OCI-LY7 (cell line): ENCODE measurements at regions not wholly inside any gene's neighbourhood (a gene's known extent, or its start where the extent isn't known, plus 50 kb on each side); places are given as distances from the start of the nearest gene placed in this dataset.

ENCODE experiments used
- BruUV-seq: library from RNA; stranded (reverse); fragments of 400-500 nt; replicated peaks from 2 replicates; lab custom pipeline; 2021; lab: Mats Ljungman, UMichigan
- CTCF ChIA-PET: fragments of 300-600 bp; sonication (Branson Sonifier 250); formaldehyde crosslinking; loops from one replicate; lab custom pipeline; 2022; ENCODE audit warnings: antibody characterized with exemption; ENCODE audit not compliant: unreplicated experiment; lab: Charles Lee
- POLR2A ChIA-PET: fragments of 300-600 bp; sonication (Branson Sonifier 250); formaldehyde crosslinking; loops from one replicate; lab custom pipeline; 2022; ENCODE audit warnings: antibody characterized with exemption; lab: Charles Lee
- DNase-seq: peaks from one replicate; pipeline ENCODE4 v3.0.0-alpha.2; 2015; ENCODE audit warnings: low spot score
- H2AFZ ChIP-seq: fragments of 200-600 bp; sonication (generic), shearing (Covaris generic); 2 replicates; pipeline ENCODE4 v1.6.1; 2014; ENCODE audit warnings: mild to moderate bottlenecking, antibody characterized with exemption, low read length, moderate library complexity
- H3K27ac ChIP-seq: fragments of 200-600 bp; sonication (generic); 2 replicates; pipeline ENCODE4 v1.5.1; 2014; ENCODE audit warnings: mixed run types, low read depth, mild to moderate bottlenecking, moderate library complexity, low read length, inconsistent platforms; ENCODE audit not compliant: poor library complexity, severe bottlenecking
- H3K36me3 ChIP-seq: fragments of 200-600 bp; sonication (generic); 2 replicates; pipeline ENCODE4 v1.6.1; 2014; ENCODE audit warnings: mild to moderate bottlenecking, antibody characterized with exemption, low read length, moderate library complexity, mixed read lengths; ENCODE audit not compliant: insufficient read depth
- H3K4me1 ChIP-seq: fragments of 200-600 bp; sonication (generic); 2 replicates; pipeline ENCODE4 v1.5.1; 2014; ENCODE audit warnings: mild to moderate bottlenecking, low read length; ENCODE audit not compliant: insufficient read depth, poor library complexity, severe bottlenecking
- H3K4me2 ChIP-seq: fragments of 200-600 bp; sonication (generic); 2 replicates; pipeline ENCODE4 v1.6.1; 2014; ENCODE audit warnings: mild to moderate bottlenecking, low read length
- H3K4me3 ChIP-seq: fragments of 200-600 bp; sonication (generic); 2 replicates; pipeline ENCODE4 v1.5.1; 2014; ENCODE audit warnings: mild to moderate bottlenecking, low read depth, low read length; ENCODE audit not compliant: poor library complexity, severe bottlenecking
- H3K79me2 ChIP-seq: fragments of 200-600 bp; sonication (generic); 2 replicates; pipeline ENCODE4 v1.6.1; 2016; ENCODE audit warnings: low read depth, mild to moderate bottlenecking, low read length, moderate library complexity, mixed read lengths; ENCODE audit not compliant: insufficient read depth
- H3K9me2 ChIP-seq: fragments of 200-600 bp; sonication (generic); 2 replicates; pipeline ENCODE4 v1.6.1; 2016; ENCODE audit warnings: mild to moderate bottlenecking, low read length, mixed read lengths; ENCODE audit not compliant: insufficient read depth
- H3K9me3 ChIP-seq: fragments of 200-600 bp; sonication (generic); 2 replicates; pipeline ENCODE4 v1.6.1; 2014; ENCODE audit warnings: mild to moderate bottlenecking, mixed run types, low read length, mixed read lengths
- H4K20me1 ChIP-seq: fragments of 200-600 bp; sonication (generic); 2 replicates; pipeline ENCODE4 v1.6.1; 2014; ENCODE audit warnings: mild to moderate bottlenecking, antibody characterized with exemption, low read length, moderate library complexity, mixed read lengths; ENCODE audit not compliant: insufficient read depth
- EZH2phosphoT487 ChIP-seq: fragments of 200-600 bp; sonication (generic); IDR thresholded peaks from 2 replicates; pipeline ENCODE4 v1.6.1; 2018; ENCODE audit warnings: low read depth, borderline replicate concordance, mild to moderate bottlenecking, mixed run types, antibody characterized with exemption, low read length, moderate library complexity, mixed read lengths
- intact Hi-C: fragments of 100-400 bp; cut with micrococcal nuclease; formaldehyde crosslinking; loops from one replicate; pipeline ENCODE4 v1.10.0; 2022; ENCODE audit not compliant: unreplicated experiment
- TF ChIP-seq, protein P1 (sequence below): fragments of 200-600 bp; sonication (generic); conservative IDR thresholded peaks from 2 replicates; pipeline ENCODE4 v1.5.1; 2014; ENCODE audit warnings: mild to moderate bottlenecking, antibody characterized with exemption, low read length, moderate library complexity, mixed read lengths

DNA sequence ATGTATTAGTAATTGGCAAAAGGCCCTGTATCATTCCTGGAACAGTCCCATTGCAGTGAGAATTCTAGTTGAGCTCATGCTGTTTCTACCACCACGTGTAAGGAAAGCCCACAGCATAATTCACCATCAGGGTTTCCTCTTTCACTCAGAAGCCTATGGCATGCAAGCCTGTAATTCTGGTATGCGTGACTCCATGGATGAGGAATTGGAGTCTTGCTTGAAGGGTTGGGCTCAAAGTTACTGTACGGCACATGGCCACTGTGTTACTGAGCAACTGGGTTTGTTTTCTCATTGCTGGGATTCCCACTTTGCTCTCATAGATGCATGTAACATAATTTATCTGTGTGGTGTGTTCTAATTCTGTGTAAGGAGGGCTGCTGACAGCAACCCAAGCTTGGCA, 132.3 kb upstream of the NR3C2 start:
- Histone ChIP-seq H3K4me2 (no peak overlapping the region), H4K20me1 (no peaks in the 10 kb centered on the region), H3K9me3 (0 out of 2 replicates have a peak, but pooled peaks cover 3% of the 10 kb centered on the region), H2AFZ (no peak overlapping the region), H3K4me1 (no peaks in the 10 kb centered on the region), H3K27ac (no peak overlapping the region), H3K79me2 (no peaks in the 10 kb centered on the region), H3K9me2 (no peaks in the 10 kb centered on the region), H3K36me3 (no peaks in the 10 kb centered on the region), H3K4me3 (no peak overlapping the region)
- no peak for DNase-seq
- no TSS peak for BruUV-seq
- ChIA-PET POLR2A (interaction anchor here (1.2 kb wide), 1 partner anchor 19 kb away, joined by 3 read pairs; no protein-coding TSS in a partner anchor), CTCF (no interaction called here)
- TF ChIP-seq EZH2phosphoT487 = no peak
- TF ChIP-seq, protein P1, sequence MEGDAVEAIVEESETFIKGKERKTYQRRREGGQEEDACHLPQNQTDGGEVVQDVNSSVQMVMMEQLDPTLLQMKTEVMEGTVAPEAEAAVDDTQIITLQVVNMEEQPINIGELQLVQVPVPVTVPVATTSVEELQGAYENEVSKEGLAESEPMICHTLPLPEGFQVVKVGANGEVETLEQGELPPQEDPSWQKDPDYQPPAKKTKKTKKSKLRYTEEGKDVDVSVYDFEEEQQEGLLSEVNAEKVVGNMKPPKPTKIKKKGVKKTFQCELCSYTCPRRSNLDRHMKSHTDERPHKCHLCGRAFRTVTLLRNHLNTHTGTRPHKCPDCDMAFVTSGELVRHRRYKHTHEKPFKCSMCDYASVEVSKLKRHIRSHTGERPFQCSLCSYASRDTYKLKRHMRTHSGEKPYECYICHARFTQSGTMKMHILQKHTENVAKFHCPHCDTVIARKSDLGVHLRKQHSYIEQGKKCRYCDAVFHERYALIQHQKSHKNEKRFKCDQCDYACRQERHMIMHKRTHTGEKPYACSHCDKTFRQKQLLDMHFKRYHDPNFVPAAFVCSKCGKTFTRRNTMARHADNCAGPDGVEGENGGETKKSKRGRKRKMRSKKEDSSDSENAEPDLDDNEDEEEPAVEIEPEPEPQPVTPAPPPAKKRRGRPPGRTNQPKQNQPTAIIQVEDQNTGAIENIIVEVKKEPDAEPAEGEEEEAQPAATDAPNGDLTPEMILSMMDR = no peak
- intact Hi-C loops = no loop called here

DNA sequence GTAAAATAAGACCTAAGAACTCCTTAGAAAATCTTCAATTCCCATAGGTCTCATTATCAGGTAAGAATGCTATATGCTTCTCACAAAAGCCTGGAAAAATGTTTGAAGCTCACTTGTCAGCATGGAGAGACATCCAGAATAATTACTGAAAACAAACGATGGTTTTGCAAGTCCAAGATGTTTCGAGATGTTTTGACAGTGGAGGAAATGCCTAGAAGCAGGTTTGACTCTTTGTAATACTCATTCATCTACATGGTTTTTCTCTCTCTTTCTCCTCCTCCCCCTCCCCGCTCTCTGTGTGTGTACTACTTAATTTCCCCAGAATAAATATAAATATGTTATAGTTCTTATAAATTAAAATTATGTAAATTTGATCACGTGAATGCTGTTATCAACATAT, 131.9 kb upstream of the NR3C2 start:
- Histone ChIP-seq H3K27ac (no peak overlapping the region), H3K9me2 (no peaks in the 10 kb centered on the region), H3K4me2 (no peak overlapping the region), H3K9me3 (0 out of 2 replicates have a peak, but pooled peaks cover 3% of the 10 kb centered on the region), H3K36me3 (no peaks in the 10 kb centered on the region), H3K79me2 (no peaks in the 10 kb centered on the region), H3K4me3 (no peak overlapping the region), H4K20me1 (no peaks in the 10 kb centered on the region), H2AFZ (no peak overlapping the region), H3K4me1 (no peaks in the 10 kb centered on the region)
- TF ChIP-seq EZH2phosphoT487 = no peak
- TF ChIP-seq, protein P1 = no peak
- ChIA-PET CTCF (no interaction called here), POLR2A (interaction anchor here (1.2 kb wide), 1 partner anchor 19 kb away, joined by 3 read pairs; no protein-coding TSS in a partner anchor)
- intact Hi-C loops = no loop called here
- no TSS peak for BruUV-seq
- DNase-seq = no peak

DNA sequence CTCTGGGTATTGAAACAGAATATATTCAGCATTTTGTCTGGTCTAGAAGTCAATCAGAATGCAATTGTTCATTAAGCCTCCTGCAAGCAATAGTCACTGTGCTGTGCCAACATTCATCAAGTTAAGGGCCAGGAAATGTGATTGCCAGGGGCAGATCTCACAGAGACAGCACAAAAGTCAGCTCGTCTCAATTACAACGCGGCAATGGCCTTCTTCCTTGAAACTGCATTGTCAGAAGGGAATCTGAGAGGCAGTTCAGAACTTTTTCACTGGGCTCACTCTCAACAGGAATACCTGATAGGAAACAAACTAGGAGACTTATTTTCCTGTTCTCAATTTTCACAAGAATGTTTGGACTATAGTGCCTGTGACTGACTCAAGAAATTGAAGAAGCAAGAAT, 131.1 kb upstream of the NR3C2 start:
- H3K9me3 ChIP-seq = 0 out of 2 replicates have a peak, but pooled peaks cover 3% of the 10 kb centered on the region
- no peaks in the 10 kb centered on the region for H3K36me3 ChIP-seq
- no peaks in the 10 kb centered on the region for H3K9me2 ChIP-seq
- ChIA-PET POLR2A (interaction anchor here (1.2 kb wide), 1 partner anchor 18 kb away, joined by 3 read pairs; no protein-coding TSS in a partner anchor), CTCF (no interaction called here)
- no peaks in the 10 kb centered on the region for H3K4me1 ChIP-seq
- no peaks in the 10 kb centered on the region for H4K20me1 ChIP-seq
- H3K79me2 ChIP-seq = no peaks in the 10 kb centered on the region
- no peak for DNase-seq
- TF ChIP-seq, protein P1 = no peak
- no peak for TF ChIP-seq EZH2phosphoT487
- H2AFZ ChIP-seq = no peak overlapping the region
- no TSS peak for BruUV-seq
- H3K4me3 ChIP-seq = no peak overlapping the region
- H3K4me2 ChIP-seq = no peak overlapping the region
- intact Hi-C loops = no loop called here
- H3K27ac ChIP-seq = no peak overlapping the region
